DND-41 (cell line): ENCODE measurements at regions not wholly inside any gene's neighbourhood (a gene's known extent, or its start where the extent isn't known, plus 50 kb on each side); places are given as distances from the start of the nearest gene placed in this dataset.

Experiments used
- CTCF ChIP-seq: IDR thresholded peaks from 2 replicates; pipeline ENCODE4 v1.5.1; 2012; ENCODE audit warnings: borderline replicate concordance, low read length, moderate library complexity, mild to moderate bottlenecking; ENCODE audit not compliant: poor library complexity, severe bottlenecking; ENCODE audit errors: extremely low read depth
- EZH2 ChIP-seq: IDR thresholded peaks from 3 replicates; pipeline ENCODE4 v1.6.1; 2012; ENCODE audit warnings: borderline replicate concordance, low read depth, mild to moderate bottlenecking, moderate library complexity, low read length, inconsistent platforms; ENCODE audit not compliant: severe bottlenecking

GRCh38 chr6:113439866-113440265, 417.3 kb upstream of the MARCKS start:
- TF ChIP-seq CTCF = no peak
- no peak for TF ChIP-seq EZH2
